ENCODE measurements at regions not wholly inside any gene's neighbourhood (a gene's known extent, or its start where the extent isn't known, plus 50 kb on each side); places are given as distances from the start of the nearest gene placed in this dataset.

DNA sequence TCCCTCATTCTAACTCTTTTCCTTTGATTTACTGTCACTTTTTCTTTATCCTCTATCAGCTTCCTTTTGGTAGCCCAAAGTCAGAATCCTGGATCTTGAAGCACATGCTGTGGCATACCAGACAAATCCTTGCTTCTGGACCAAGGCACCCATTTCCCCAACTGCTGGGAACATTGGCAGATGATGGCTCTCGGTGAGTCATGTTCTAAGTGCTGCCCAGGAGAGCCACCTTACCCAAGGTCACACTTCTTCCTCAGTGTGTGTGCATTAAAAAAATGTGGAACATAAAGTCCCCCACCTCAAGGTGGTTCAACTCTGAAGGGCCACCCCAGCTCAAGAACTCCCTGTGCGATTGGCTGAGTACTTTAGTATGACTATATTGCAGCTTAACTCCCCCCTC is 141.4 kb upstream of the PUM3 start:
- 90% methylated on average over 2 of the region's 2 CpGs for WGBS, 2 donors
- intact Hi-C loops (cut with DNase I): no loop called here
- Histone ChIP-seq H3K4me1 (ENCODE audit: control insufficient read depth in 1 of 2, insufficient read depth in 2 of 2, low read length in 2 of 2) (no peaks in the 10 kb centered on the region), H3K27me3 (ENCODE audit: control insufficient read depth in 1 of 2, insufficient read depth in 2 of 2, low read length in 1 of 2) (peaks cover 0 to 2% of the 10 kb centered on the region in 2 donors), H3K9me3 (ENCODE audit: control insufficient read depth, low read length) (no peaks in the 10 kb centered on the region), H3K27ac (ENCODE audit: low read depth in 1 of 2, low read length in 2 of 2) (no peak overlapping the region), H3K36me3 (ENCODE audit: control insufficient read depth in 1 of 2, insufficient read depth in 2 of 2, low read length in 1 of 2) (no peaks in the 10 kb centered on the region), H3K4me3 (ENCODE audit: low read length in 2 of 2) (no peak overlapping the region)
- DNase-seq (no peak), ATAC-seq (ENCODE audit: low FRiP score) (no peak)

DNA sequence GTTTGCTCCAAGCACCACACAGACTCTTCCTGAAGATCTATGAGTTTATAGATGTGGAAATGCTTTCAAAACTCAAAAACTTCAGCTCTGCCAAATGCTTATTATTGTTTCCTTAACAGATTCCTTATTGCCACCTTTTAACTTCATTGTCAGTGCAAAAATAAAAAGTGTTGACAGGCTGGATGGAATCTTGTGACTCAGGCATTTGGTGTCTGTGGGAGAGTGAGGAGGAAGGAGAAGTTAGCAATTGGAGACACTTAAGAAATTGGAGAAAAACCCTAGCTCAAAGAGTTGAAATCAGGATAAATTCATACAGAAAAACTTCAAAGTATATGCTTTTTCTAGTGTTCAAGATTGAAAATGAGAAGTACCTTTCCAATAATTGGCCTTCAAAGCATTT is 140.6 kb upstream of the PUM3 start:
- Histone ChIP-seq H3K4me1 (ENCODE audit: control insufficient read depth in 1 of 2, insufficient read depth in 2 of 2, low read length in 2 of 2) (no peaks in the 10 kb centered on the region), H3K36me3 (ENCODE audit: control insufficient read depth in 1 of 2, insufficient read depth in 2 of 2, low read length in 1 of 2) (no peaks in the 10 kb centered on the region), H3K27me3 (ENCODE audit: control insufficient read depth in 1 of 2, insufficient read depth in 2 of 2, low read length in 1 of 2) (peaks cover 0 to 2% of the 10 kb centered on the region in 2 donors), H3K27ac (ENCODE audit: low read depth in 1 of 2, low read length in 2 of 2) (no peak overlapping the region), H3K4me3 (ENCODE audit: low read length in 2 of 2) (no peak overlapping the region), H3K9me3 (ENCODE audit: control insufficient read depth, low read length) (no peaks in the 10 kb centered on the region)
- intact Hi-C loops (cut with DNase I): no loop called here
- ATAC-seq (ENCODE audit: low FRiP score): no peak
- no peak for DNase-seq

DNA sequence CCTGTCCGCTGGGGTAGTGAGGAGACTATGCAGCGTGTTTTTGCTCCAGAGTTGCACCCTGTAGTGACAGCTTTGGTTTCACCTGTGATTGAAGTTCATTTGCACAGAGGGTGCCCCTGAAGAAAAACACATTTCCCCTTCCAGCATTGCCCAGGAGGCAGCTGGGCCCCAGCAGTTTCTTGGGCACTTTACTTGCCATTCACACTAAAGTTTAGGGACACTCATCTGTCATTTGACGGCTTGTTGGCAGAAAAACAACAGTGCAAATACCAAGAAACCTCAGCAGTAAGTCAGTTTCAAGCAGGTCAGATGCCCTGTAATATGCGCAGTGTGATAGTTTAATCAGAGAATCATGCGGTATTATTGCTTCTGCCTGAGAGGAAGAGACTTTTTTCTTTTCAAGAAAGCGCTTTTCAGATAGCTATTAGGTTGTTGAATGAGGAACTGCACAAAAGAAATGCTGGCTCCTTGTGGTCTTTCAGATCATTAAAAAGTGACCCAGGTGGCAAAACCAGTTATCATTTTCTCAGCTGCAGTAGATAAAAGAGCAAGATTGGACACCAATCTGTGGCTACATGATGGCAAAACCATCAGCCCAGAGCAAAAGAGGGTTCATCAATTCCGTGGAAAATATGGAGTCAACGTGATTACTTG is 136.2 kb upstream of the PUM3 start:
- DNase-seq: no peak
- intact Hi-C loops (cut with DNase I): no loop called here
- Histone ChIP-seq H3K4me3 (ENCODE audit: low read length in 2 of 2) (no peak overlapping the region), H3K27ac (ENCODE audit: low read depth in 1 of 2, low read length in 2 of 2) (no peak overlapping the region), H3K9me3 (ENCODE audit: control insufficient read depth, low read length) (no peaks in the 10 kb centered on the region), H3K27me3 (ENCODE audit: control insufficient read depth in 1 of 2, insufficient read depth in 2 of 2, low read length in 1 of 2) (peaks cover 0 to 2% of the 10 kb centered on the region in 2 donors), H3K4me1 (ENCODE audit: control insufficient read depth in 1 of 2, insufficient read depth in 2 of 2, low read length in 2 of 2) (no peaks in the 10 kb centered on the region), H3K36me3 (ENCODE audit: control insufficient read depth in 1 of 2, insufficient read depth in 2 of 2, low read length in 1 of 2) (no peaks in the 10 kb centered on the region)
- ATAC-seq (ENCODE audit: low FRiP score): no peak
- 64 to 70% methylated on average over 8 of the region's 8 CpGs for WGBS, 2 donors

DNA sequence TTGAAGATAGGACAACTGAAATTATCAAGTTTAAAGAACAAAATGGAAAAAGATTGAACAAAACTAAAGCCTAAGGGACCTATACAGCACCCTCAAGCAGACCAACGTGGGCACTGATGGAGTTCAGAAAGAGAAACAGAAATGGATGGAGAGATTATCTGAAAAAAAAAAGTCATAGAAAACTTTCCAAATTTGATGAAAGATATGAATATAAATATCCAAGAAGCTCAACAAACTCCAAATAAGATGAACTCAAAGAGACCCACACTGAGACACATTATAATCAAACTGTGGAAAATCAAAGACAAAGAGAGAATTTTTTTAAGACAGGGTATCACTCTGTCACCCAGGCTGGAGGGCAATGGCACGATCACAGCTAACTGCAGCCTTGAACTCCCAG is 128.6 kb upstream of the PUM3 start:
- no peak overlapping the region for H3K27ac ChIP-seq (ENCODE audit: low read depth in 1 of 2, low read length in 2 of 2)
- no peaks in the 10 kb centered on the region for H3K4me1 ChIP-seq (ENCODE audit: control insufficient read depth in 1 of 2, insufficient read depth in 2 of 2, low read length in 2 of 2)
- peaks cover 4% of the 10 kb centered on the region for H3K9me3 ChIP-seq (ENCODE audit: control insufficient read depth, low read length)
- WGBS, 2 donors: 66 to 68% methylated on average over 2 of the region's 2 CpGs
- H3K36me3 ChIP-seq (ENCODE audit: control insufficient read depth in 1 of 2, insufficient read depth in 2 of 2, low read length in 1 of 2): no peaks in the 10 kb centered on the region
- intact Hi-C loops (cut with DNase I): no loop called here
- no peak overlapping the region for H3K4me3 ChIP-seq (ENCODE audit: low read length in 2 of 2)
- no peak for DNase-seq
- no peak for ATAC-seq (ENCODE audit: low FRiP score)
- H3K27me3 ChIP-seq (ENCODE audit: control insufficient read depth in 1 of 2, insufficient read depth in 2 of 2, low read length in 1 of 2): no peaks in the 10 kb centered on the region

DNA sequence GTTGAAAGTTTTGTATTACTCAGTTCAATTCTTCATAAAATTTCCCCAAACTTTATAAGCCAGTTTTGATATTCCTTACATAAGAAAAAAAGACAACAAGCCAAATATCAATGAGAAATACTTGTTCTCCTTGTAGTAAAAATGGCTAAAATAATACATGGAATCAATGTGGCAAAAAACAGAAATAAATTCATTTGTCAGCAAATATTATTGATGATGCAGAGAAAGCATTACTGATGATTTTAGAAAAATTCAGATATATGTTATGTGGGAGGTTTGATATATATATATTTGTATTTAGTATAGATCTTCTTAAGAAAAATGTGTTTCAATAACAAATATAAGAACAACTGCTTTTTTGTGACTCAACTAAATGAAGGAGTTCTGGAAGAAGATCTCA is 127.0 kb upstream of the PUM3 start:
- H3K4me3 ChIP-seq (ENCODE audit: low read length in 2 of 2): no peak overlapping the region
- peaks cover 4% of the 10 kb centered on the region for H3K9me3 ChIP-seq (ENCODE audit: control insufficient read depth, low read length)
- DNase-seq (no peak), ATAC-seq (ENCODE audit: low FRiP score) (no peak)
- no peak overlapping the region for H3K27ac ChIP-seq (ENCODE audit: low read depth in 1 of 2, low read length in 2 of 2)
- H3K27me3 ChIP-seq (ENCODE audit: control insufficient read depth in 1 of 2, insufficient read depth in 2 of 2, low read length in 1 of 2): no peaks in the 10 kb centered on the region
- intact Hi-C loops (cut with DNase I): no loop called here
- H3K36me3 ChIP-seq (ENCODE audit: control insufficient read depth in 1 of 2, insufficient read depth in 2 of 2, low read length in 1 of 2): no peaks in the 10 kb centered on the region
- no peaks in the 10 kb centered on the region for H3K4me1 ChIP-seq (ENCODE audit: control insufficient read depth in 1 of 2, insufficient read depth in 2 of 2, low read length in 2 of 2)

DNA sequence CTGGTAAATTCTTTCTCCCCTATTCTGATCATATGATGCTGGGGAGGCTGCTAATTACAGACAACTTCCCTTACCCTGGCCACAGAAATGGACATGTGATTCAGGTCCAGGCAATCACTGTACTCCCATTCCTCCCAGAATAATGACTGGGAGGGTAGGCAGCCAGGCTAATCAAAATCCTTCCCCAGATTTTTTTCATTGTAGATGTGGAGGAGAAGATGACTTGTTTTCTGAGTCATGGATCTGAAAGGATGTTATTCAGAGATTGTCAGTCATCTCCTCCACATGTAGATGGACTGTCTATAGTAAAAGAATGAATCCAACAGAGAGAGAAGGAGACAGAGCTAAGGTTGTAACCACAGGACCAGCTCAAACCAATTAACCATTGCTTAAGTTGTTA is 123.9 kb upstream of the PUM3 start:
- Histone ChIP-seq H3K27me3 (ENCODE audit: control insufficient read depth in 1 of 2, insufficient read depth in 2 of 2, low read length in 1 of 2) (no peaks in the 10 kb centered on the region), H3K9me3 (ENCODE audit: control insufficient read depth, low read length) (peaks cover 2% of the 10 kb centered on the region), H3K36me3 (ENCODE audit: control insufficient read depth in 1 of 2, insufficient read depth in 2 of 2, low read length in 1 of 2) (no peaks in the 10 kb centered on the region), H3K4me1 (ENCODE audit: control insufficient read depth in 1 of 2, insufficient read depth in 2 of 2, low read length in 2 of 2) (no peaks in the 10 kb centered on the region), H3K27ac (ENCODE audit: low read depth in 1 of 2, low read length in 2 of 2) (no peak overlapping the region), H3K4me3 (ENCODE audit: low read length in 2 of 2) (no peak overlapping the region)
- DNase-seq (no peak), ATAC-seq (ENCODE audit: low FRiP score) (no peak)
- intact Hi-C loops (cut with DNase I): no loop called here

DNA sequence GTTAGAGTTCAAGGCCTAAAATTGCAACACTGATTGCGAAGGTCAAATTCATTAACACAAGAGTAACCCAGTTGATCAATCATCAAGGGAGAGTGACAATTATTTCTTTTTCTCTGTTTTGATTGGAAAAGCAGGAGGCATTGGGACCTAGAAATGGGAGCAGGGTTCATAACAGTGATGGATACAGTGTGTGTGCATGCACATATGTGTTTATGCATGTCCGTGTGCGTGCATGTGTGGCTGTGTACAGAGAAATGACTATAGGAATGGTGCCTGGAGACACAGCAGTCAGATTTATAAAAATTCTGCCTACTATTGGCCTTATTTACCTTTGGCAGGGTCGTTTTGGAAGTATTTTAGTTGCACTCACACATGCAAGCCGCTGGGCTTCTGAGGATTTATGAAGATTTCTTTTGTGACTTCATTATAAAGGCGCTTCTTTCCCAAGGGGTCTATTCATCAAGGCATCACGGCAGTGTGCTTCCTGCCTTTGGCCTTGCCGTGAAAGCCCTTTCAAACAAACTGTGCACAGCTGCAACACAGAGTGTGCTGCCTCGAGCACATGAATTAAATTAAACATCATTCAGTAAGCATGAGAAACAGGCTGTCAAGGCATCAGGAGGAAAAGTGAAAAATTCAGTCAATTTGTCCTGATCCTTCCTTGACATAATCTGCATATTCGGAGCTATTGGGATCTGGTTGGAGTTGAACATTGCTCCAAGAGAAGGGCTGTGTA is 122.8 kb upstream of the PUM3 start:
- Histone ChIP-seq H3K4me1 (ENCODE audit: control insufficient read depth in 1 of 2, insufficient read depth in 2 of 2, low read length in 2 of 2) (no peaks in the 10 kb centered on the region), H3K9me3 (ENCODE audit: control insufficient read depth, low read length) (no peaks in the 10 kb centered on the region), H3K27ac (ENCODE audit: low read depth in 1 of 2, low read length in 2 of 2) (no peak overlapping the region), H3K36me3 (ENCODE audit: control insufficient read depth in 1 of 2, insufficient read depth in 2 of 2, low read length in 1 of 2) (no peaks in the 10 kb centered on the region), H3K4me3 (ENCODE audit: low read length in 2 of 2) (no peak overlapping the region), H3K27me3 (ENCODE audit: control insufficient read depth in 1 of 2, insufficient read depth in 2 of 2, low read length in 1 of 2) (no peaks in the 10 kb centered on the region)
- WGBS, 2 donors: 46 to 52% methylated on average over 10 of the region's 10 CpGs
- intact Hi-C loops (cut with DNase I): no loop called here
- no peak for DNase-seq
- ATAC-seq (ENCODE audit: low FRiP score): no peak

DNA sequence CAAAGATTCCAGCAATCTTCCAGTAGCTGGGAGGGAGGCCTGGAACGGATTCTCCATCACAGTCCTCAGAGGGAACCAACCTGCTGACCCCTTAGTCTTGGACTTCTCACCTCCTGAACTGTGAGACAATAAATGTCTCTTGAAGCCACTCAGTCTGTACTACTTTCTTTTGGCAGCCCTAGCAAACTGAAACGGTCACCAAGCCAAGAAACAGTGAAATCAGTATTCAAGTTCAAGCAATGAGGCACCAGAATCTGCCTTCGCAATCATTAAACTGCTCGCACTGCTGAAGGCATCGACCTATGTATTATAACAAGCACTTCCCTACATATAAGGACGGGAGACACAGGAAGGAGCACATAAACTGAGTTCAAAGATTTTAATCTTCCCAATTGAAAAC is 120.6 kb upstream of the PUM3 start:
- no peak for DNase-seq
- no peaks in the 10 kb centered on the region for H3K4me1 ChIP-seq (ENCODE audit: control insufficient read depth in 1 of 2, insufficient read depth in 2 of 2, low read length in 2 of 2)
- no peak overlapping the region for H3K27ac ChIP-seq (ENCODE audit: low read depth in 1 of 2, low read length in 2 of 2)
- intact Hi-C loops (cut with DNase I): no loop called here
- no peaks in the 10 kb centered on the region for H3K36me3 ChIP-seq (ENCODE audit: control insufficient read depth in 1 of 2, insufficient read depth in 2 of 2, low read length in 1 of 2)
- H3K4me3 ChIP-seq (ENCODE audit: low read length in 2 of 2): no peak overlapping the region
- no peak for ATAC-seq (ENCODE audit: low FRiP score)
- no peaks in the 10 kb centered on the region for H3K27me3 ChIP-seq (ENCODE audit: control insufficient read depth in 1 of 2, insufficient read depth in 2 of 2, low read length in 1 of 2)
- 51 to 65% methylated on average over 6 of the region's 6 CpGs for WGBS, 2 donors
- H3K9me3 ChIP-seq (ENCODE audit: control insufficient read depth, low read length): no peaks in the 10 kb centered on the region

DNA sequence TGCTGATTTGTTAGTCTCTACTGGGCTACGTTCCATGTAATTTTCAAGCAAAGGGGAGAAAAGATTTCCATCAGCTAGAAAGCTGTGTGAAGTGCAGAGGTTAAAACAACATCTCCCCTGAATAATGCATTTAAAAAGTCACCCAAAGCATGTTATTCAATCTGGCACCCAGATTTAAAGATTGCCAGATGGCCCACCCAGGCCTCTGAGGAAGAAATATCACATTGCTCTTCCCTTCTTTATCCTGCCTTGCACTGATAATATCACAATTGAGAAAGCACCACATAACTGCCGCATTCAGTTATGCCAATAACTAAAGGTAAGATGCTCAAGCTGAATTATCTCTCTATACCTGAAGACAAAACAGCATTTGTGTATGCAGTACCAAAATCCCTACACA is 119.4 kb upstream of the PUM3 start:
- WGBS, 2 donors: 79 to 80% methylated on average over 2 of the region's 2 CpGs
- ATAC-seq (ENCODE audit: low FRiP score): no peak

More for the DNA sequence above, 119.4 kb upstream of the PUM3 start:
- Histone ChIP-seq H3K27ac (ENCODE audit: low read depth in 1 of 2, low read length in 2 of 2) (no peak overlapping the region), H3K4me3 (ENCODE audit: low read length in 2 of 2) (no peak overlapping the region), H3K4me1 (ENCODE audit: control insufficient read depth in 1 of 2, insufficient read depth in 2 of 2, low read length in 2 of 2) (no peaks in the 10 kb centered on the region), H3K36me3 (ENCODE audit: control insufficient read depth in 1 of 2, insufficient read depth in 2 of 2, low read length in 1 of 2) (no peaks in the 10 kb centered on the region), H3K27me3 (ENCODE audit: control insufficient read depth in 1 of 2, insufficient read depth in 2 of 2, low read length in 1 of 2) (peaks cover 0 to under 1% of the 10 kb centered on the region in 2 donors), H3K9me3 (ENCODE audit: control insufficient read depth, low read length) (no peaks in the 10 kb centered on the region)
- no peak for DNase-seq
- intact Hi-C loops (cut with DNase I): no loop called here

All from aorta (tissue), 5 donors.